Endothelial cell of hepatic sinusoid (primary cell): ENCODE measurements at regions not wholly inside any gene's neighbourhood (a gene's known extent, or its start where the extent isn't known, plus 50 kb on each side); places are given as distances from the start of the nearest gene placed in this dataset.

Source experiments
- in situ Hi-C: cut with HindIII; loops from 2 replicates; pipeline ENCODE4 v1.10.0; 2017; ENCODE audit warnings: low sequenced_read_pairs

DNA sequence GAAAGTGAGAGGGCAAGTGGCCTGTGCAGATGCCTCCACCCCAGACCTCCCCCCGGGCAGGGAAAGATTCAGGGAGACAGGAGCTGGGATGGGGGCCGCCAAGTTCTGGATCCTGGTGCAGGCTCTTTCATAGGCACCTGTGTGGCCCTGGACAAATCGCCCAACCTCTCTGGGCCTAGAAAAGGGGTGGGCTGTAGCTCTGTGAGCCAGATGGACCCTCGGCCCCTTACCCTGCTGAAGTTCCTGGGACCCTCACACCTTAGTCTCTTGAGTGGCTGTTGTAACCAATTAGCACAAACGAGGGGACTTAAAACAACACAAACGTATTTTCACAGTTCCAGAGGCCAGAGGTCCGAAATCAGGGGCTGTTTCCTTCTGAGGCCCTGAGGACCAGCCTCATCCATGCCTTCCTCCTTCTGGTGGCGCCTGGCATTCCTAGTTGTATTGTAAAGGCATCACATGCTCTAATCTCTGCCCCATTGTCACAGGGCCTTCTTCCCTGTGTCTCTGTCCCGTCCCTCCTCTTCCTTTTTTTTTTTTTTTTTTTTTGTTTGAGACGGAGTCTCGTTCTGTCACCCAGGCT lies 352.6 kb downstream of the SEC14L1 start:
- in situ Hi-C loops: no loop called here

DNA sequence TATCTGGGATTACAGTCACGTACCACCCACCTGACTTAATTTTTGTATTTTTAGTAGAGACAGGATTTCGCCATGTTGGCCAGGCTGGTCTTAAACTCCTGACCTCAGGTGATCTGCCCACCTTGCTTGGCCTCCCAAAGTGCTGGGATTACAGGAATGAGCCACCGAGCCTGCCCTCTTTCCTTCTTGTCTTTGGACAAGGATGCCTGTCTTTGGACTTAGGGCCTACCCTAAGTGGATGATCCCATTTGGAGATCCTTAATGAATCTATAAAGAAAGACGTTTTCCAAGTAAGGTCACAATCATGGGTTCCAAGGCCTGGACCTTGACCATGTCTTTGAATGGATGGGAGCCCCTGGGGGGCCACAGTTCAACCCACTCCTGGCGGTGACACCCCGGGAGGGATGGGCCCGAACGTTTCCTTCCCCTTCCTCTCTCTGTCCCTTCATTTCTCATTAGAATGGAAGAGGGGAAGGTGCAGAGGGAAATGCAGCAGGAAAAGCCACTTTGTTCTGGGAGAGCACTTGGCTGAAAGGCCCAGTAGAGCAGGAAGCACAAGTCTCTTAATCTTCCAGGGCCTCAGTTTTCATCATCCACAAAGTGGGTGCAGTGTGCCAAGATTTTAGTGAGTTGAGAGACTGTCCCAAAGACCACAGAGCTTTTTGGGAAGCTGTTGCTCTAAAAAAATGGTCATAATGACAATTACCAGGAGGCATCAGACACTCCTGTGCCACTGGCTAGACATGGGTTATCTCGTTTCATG lies 353.3 kb downstream of the SEC14L1 start:
- in situ Hi-C loops: no loop called here

DNA sequence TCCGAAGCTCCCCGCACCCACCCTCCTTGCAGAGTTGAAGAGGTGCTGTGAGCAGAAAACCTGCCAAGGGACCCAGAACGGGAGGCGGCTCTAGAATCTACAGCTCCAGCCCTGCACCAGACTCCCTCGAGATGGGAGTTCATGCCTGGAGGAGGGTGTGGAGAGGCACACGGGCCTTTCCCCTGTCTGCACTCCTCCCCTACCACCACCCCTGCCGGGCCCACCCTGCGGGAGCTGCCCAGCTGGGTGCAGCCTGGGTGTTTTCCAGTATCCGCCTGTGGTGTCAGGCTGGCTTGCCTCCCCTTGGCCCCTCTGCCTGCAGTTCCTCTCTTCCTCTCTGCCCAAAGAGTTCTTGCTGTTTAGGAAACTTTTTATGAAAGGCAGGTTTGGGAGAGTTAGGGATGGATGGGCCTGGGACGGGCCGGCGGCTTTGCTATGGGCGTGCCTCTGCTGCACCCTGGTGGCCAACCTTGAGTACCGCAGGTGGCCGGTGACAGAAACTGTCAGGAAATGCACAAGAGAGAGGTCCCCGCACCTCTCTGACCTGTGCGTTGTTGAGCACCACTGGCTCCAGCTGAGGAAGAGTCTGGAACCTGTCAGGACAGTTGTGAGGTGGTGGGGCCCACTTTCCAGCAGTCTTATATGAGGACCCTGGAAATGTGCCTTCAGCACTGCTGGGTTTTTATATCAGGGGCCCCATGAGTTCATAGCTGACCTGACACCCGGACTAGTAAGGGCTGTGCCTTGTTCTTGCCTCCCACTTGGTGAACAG lies 354.1 kb downstream of the SEC14L1 start:
- in situ Hi-C loops: no loop called here

DNA sequence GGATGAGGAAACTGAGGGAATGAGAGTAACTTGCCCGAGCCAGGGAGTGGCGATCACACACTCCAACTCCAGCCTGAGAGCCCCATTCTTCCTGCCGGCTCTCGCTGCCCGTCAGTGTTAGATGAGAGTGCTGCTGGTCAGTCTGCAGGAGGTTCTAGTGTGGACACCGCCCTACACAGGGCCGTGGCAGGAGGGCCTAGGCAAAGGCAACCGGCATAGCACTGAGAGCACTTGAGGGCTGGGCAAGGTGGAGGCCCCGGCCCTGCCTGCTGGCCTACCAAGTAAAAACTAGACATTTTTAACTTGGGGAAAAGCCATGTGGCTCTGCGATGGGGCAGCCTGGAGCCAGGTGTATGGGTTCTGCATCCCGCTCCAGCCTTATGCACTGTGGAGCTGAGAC lies 354.8 kb downstream of the SEC14L1 start:
- in situ Hi-C loops: no loop called here

DNA sequence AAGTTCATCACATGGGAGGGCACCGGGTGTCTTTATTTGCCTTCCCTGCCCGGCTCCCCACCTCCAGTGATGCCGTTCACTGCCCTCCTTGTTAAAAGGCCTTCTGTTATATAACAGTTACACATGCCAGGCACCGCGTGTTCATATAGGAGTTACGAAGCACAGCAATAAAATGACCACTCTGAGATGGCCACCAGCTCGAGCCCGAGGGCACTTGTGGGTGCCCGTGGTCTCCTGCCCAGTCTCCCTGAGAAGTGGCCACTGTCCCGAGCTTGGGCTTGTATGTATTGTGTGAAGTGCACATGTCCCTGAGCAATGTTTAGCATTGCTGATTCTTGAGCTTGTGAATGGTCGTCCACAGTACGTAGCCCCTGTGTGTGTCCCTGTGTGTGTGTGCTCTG lies 355.6 kb downstream of the SEC14L1 start:
- in situ Hi-C loops: no loop called here

DNA sequence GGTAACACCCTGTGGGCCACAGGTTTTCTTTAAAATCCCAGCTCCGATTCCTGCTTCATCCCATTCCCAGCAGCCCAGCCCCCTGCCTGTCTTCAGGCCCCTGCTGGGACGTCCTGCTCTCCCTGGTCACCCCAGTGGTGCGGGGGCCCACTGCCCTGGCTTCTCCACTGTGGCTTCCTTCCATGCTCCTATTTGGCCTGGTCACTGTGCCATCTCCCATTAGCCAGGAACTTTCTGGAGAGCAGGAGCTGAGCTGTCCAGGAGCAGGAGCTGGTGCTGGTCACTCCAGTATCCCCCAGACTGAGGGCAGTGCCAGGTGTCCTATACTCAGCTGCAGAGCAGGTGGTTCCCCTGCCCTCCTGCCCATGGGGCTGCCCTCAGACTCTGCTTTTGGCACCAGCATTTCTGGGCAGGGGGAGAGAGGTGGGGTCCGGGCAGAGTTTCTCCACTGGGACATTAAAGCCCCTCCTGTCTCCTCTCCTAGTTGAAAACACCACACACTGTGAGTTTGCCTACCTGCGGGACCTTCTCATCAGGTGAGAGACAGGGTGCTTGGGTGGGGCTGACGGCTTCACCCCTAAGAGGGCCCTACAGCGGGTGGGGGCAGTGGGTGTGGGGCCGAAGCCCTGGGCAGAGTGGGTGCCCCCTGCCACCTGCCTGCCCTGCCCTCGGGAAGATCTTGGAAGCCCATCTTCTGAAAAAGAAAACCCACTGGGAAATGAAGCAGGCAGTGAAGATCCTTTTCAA lies 356.2 kb downstream of the SEC14L1 start:
- in situ Hi-C loops: no loop called here

DNA sequence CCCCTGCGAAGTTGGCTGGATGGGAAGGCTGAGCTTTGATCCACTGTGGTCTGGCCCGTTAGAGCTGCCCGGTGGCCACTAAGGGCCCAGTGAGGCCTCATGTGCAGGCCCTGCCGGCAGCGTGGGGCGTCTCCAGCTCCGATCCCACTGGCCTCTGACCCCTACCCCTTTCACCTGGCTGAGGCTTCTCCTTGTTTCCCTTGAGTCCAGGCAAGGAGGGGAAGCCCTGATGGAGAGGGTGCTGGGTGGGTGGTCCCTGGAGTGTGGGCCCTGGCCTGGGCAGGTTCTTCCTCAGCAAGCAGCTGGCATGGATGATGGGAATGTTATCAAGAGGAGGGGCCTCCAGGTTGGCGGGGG lies 356.8 kb downstream of the SEC14L1 start:
- in situ Hi-C loops: no loop called here

DNA sequence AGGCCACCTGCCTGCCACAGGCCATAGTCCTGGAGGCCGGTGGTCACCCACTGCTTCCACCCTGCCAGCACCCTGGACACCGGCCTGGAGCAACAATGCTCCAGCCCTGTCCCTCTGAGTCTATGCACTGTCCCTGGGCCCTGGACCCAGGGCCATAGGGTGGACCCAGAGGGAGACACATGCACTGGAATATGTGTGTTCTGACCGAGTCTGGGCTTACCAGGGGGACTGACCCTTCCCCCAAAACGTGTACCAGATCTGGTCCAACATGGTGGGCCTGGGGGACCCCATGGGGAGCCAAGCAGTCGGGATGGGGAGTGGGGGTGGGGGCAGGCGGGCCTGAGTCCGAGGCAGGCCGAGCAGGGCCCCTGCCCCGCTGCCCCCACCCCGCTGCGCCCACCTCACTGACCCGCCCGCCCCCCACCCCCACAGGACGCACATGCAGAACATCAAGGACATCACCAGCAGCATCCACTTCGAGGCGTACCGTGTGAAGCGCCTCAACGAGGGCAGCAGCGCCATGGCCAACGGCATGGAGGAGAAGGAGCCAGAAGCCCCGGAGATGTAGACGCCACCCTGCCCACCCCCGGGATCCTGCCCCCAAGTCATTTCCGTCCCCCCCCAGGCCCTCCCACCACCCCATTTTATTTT lies 357.4 kb downstream of the SEC14L1 start:
- in situ Hi-C loops: no loop called here

DNA sequence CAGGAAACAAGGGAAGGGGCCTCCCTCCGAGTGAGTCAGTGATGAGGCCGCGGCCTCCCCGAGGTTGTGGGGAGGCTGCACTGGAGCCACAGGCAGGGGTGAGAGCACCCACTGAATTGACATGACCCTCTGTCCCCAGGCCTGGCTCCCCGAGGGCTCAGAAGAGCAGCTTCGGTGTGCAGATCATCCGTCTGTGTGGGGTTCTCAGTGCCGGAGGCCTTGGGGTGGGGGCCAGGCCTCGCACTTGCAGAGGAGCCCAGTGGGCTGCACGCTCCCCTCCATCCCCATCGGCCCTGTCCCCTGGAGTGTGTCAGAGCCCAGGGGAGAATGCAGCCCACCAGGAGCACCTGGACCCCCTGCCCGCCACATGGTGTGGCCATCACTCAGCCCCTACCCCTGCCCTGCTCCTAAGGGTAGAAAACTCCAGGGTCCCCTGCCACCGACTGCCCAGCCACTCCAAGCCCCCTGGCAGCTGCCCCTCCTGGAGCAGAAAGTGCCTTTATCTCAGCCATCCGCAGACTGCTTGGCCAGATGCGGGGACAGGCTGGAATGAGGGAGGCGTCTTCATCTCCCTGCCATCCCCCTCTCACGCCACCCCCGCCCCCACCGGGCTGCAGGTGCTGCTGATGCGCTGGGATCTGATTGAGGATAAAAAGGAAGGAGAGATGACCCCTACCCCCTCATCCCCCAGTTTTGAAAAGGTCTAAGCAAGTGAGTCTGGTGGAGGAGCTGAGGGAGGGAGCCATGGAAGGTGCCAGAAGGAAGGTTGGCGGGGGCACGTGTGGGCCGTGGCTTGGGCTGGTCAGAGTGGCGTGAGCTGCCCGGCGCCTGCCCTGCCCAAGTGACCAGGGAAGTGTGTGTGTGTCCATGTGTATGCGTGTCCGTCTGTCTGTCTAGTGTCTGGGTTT lies 358.3 kb downstream of the SEC14L1 start:
- in situ Hi-C loops: no loop called here

DNA sequence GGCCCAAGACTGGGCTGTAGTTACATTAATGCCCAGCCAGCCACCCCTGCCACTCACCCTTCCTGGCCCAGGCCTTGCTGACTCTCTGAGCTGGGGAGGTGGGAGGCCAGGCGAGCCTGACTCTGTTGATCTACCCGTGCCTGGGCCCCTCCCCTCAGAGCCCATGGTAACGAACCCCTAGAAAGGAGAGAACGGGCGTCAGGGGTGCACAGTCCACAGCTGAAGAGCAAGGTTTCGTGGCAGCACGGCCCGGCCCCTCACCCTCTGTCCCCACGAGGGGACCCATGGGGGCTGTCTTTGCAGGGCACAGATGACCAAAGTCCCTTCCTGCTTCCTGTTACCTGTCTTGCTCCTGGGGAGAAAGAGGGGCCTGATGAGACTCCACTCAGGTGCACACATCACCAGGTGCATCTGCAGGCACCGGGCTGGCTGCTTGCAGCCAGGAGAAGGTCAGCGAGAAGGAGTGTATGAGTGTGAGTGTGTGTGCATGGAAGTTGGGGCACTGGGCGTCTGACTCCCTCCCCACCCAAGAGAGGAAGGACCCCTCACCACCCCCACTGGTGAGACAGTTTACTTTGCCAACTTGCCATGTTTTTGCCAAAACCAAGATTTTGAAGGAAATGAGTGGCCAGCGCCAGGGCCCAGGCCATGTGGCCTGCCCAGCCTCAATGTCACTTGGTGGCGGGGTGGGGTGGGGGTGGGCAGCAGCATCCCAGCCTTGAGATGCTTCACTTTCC lies 359.1 kb downstream of the SEC14L1 start:
- in situ Hi-C loops: no loop called here

DNA sequence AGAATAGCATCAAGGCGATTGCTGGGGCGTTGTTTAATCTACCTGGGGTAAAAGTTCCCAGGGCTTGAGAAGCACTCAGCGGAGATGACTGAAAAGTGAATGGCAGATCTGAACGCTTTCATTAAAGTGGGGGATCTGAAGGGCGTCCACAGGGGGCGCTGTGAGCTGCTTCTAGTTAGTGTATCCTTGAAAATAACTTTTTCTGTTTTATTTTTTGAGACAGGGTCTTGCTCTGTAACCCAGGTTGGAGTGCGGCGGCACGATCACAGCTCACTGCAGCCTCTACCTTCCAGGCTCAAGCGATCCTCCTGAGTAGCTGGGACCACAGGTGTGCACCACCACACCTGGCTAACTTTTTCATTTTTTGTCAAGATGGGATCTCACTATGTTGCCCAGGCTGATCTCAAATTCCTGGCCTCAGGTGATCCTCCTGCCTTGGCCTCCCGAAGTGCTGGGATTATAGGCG lies 360.4 kb downstream of the SEC14L1 start:
- in situ Hi-C loops: no loop called here

DNA sequence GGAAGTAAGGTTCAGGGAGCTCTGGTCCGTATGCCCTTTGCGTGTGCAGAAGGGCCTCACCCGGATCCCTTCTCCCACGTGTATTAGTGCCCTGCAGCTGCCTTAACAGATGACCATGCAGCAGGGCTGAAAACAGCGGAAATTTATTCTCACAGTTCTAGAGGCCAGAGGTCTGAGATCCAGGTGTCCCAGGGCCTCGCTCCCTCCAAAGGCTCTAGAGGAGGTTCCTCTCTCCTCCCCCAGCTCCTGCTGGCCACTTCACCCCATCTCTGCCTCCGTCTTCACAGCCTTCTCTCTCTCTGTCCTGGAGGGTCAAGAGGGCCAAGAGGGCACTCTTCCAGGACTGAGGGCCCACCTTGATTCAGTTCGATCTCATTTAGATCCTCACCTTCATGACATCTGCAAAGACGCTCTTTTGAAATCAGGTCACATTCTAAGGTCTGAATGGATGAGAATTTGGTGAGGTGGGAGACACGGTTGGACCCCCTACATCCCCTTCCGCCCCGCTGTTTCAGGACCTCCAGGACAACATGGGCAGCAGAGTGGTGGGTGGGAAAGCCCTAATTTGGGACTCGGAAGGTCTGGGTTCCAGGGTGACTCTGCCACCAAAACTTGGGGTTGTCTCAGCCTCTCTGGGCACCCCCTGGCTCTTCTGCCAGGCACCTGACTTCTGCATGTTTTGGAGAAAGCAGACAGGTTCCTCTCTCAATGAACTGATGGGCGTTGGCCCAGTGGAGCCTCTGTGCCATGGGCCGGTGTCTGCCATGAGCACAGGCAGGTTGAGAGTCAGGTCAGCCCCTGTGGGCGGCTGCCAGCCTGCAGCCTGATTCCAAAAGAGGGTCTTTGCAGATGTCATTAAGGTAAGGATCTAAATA lies 361.2 kb downstream of the SEC14L1 start:
- in situ Hi-C loops: no loop called here

DNA sequence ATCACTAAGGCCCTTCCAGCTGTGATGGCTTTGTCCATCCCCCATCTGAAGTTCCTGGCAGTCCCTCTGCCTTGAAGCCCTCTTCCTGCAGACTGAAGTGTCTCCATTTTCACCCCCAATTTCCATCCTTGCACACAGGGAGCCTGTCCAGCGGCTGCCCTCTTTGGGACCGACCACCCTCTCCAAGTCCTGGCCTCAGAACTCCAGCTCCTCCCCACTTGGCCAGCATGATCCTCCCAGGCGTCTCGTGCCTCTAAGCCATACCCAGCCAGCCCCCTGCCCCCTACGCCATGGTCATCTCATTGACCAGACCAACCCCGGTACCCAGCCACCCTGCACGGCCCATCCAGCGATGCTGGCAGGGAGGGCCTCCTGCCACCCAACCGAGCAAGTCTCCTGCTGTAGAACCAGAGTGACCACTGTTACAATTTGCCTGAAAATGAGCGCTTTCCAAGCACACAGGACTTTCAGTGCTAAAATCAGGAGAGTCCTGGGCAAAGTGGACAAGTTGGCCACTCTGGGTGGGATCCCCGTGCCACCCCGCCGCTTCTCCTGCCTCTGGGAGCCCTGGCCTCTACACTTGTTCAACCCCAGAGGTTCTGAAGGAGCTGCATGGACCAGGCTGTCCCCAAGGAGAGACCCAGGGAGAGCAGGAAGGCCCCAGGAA lies 362.0 kb downstream of the SEC14L1 start:
- in situ Hi-C loops: no loop called here

DNA sequence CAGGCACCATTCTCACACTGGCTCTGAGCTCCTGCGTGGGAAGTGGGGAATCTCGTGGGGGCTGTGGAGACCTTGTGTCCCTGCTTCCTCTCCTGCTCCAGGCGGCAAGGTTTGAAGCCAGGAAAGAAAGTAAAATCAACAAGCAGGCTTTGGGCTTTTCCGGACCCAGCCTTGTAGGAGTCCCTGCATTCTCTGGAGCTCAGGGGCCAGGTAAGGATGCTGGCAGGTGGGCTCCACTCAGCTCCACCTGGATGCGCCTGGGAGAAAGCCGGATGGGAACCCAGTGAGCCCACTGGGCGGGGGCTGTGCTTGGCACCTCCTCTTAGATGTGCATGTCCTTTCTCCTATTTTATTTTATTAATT lies 362.5 kb downstream of the SEC14L1 start:
- in situ Hi-C loops: no loop called here

DNA sequence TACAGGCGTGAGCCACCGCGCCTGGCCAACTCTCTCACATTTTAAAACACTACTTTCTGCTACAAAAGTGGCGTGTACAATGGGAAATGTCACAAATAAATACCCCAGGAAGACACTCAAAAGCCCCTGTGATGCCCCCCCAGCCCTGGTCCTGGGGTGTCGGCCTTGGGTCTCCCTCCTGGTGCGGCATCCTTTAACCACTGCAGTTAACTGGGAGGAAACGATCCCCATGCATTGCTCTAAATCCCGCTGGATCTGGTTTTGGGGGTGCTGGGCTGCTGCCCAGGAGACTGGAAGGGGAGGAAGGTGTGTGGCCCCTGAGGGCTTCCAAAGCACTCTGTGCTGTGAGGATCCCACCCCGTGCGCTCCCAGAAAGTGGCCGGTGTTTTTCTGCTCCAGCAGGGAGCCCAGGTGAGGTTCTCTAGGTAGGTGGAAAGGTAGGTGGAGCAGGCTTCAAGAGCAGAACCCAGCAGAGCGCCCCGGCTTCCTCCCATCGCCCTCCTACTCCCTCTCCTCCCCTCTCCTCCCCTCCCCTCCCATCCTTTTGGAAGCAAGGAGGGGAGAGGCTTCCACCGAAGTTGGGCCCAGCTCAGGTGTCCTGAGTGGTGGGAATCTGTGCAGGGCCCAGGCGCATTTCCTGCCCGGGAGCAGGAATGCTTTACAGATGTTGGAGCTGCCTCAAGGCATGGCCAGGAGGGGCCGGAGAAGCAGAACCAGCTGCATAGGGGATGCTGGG lies 363.3 kb downstream of the SEC14L1 start:
- in situ Hi-C loops: no loop called here

DNA sequence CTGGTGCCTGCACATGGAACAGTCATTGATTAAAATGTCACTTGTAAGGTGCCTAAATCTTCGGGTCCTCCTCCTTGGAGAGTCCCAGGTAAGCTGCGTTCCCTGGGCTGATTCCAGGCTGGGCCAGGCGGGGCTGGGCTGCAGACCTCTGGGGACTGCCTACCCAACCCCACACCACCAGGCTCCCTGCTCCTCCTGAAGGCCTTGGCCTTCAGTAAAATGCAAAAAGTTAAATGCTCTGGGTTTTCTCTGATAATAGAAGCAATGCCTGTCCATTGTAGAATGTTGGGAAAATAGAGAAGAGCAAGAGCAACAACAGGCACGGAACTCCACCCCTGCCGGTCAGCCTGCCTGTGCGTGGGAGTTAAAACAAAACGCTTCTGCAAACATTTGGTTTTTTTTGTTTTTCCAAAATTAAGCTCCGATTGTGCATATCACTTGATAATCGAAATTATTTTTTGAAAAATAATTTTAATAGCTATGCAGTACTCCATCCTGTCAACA lies 363.9 kb downstream of the SEC14L1 start:
- in situ Hi-C loops: no loop called here

DNA sequence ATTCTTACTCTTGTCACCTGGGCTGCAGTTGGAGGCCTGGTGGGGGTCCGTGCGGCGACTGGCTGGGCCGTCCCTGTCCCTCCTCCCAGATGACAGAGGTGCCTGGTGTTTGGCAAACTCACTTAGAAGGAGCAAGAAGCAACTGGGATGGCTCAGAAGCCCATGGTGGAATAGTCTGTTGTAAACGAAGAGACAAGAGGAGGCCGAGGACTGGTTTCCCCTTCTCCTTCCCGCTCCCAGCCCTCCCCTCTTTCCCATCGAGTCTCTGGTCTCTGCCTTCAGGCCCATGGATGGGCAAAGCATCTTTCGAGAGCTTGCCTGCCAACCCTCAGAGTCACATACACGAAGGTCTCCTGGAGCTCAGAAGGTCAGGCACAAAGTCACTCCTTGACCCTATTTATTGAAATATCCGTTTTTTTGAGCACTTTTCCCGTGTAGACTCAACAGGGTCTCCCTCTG lies 364.4 kb downstream of the SEC14L1 start:
- in situ Hi-C loops: no loop called here
